Endothelial cell of umbilical vein (primary cell): ENCODE measurements at regions not wholly inside any gene's neighbourhood (a gene's known extent, or its start where the extent isn't known, plus 50 kb on each side); places are given as distances from the start of the nearest gene placed in this dataset.

Experiments used
- BruUV-seq: library from RNA; stranded (reverse); fragments of 400-500 nt; replicated peaks from 2 replicates; lab custom pipeline; 2021; lab: Mats Ljungman, UMichigan
- CTCF ChIA-PET: fragments of 300-600, 350-600 bp; sonication (Branson Sonifier 250); formaldehyde crosslinking; loops from one replicate; lab custom pipeline; 2021; ENCODE audit warnings: antibody characterized with exemption, inconsistent platforms; lab: Charles Lee
- POLR2A ChIA-PET: fragments of 300-600, 350-600 bp; sonication (Branson Sonifier 250); formaldehyde crosslinking; loops from one replicate; lab custom pipeline; 2021; ENCODE audit warnings: antibody characterized with exemption, inconsistent platforms; lab: Charles Lee
- DNase-seq: peaks from one replicate; pipeline ENCODE4 v3.0.0-alpha.2; 2011; ENCODE audit warnings: low read depth, low spot score
- FAIRE-seq: peaks from 2 replicates; lab custom pipeline; 2011; peaks lifted over from hg19 to GRCh38; lab: Jason Lieb, UNC
- H2AFZ ChIP-seq: 2 replicates; pipeline ENCODE4 v1.6.0; 2012; ENCODE audit warnings: low read depth, low read length, control low read depth, inconsistent platforms
- H3K27ac ChIP-seq: 2 replicates; pipeline ENCODE4 v1.5.1; 2011; ENCODE audit warnings: low read depth, mild to moderate bottlenecking, control low read depth, low read length, moderate library complexity; ENCODE audit not compliant: insufficient read depth
- H3K27me3 ChIP-seq, 2 experiments: 2 replicates each; pipeline versions ENCODE4 v1.6.0 to v1.6.1; 2011; ENCODE audit warnings: low read length in 2 of 2, mixed read lengths in 1 of 2; ENCODE audit not compliant: control insufficient read depth in 2 of 2, insufficient read depth in 2 of 2
- H3K36me3 ChIP-seq, 2 experiments: 2 replicates in 1 of 2; 3 replicates in 1 of 2; pipeline ENCODE4 v1.5.1; 2011; ENCODE audit warnings: low read length in 2 of 2, mild to moderate bottlenecking in 1 of 2, moderate library complexity in 1 of 2; ENCODE audit not compliant: control insufficient read depth in 2 of 2, insufficient read depth in 2 of 2; ENCODE audit errors: extremely low read depth in 1 of 2
- H3K4me1 ChIP-seq: 3 replicates; pipeline ENCODE4 v1.5.1; 2011; ENCODE audit warnings: mild to moderate bottlenecking, low read length; ENCODE audit not compliant: control insufficient read depth, insufficient read depth; ENCODE audit errors: extremely low read depth
- H3K4me2 ChIP-seq: 2 replicates; pipeline ENCODE4 v1.6.1; 2011; ENCODE audit warnings: low read length, control low read depth, mixed read lengths; ENCODE audit not compliant: insufficient read depth
- H3K4me3 ChIP-seq, 3 experiments: fragments of 200-600 bp in 1 of 3; sonication (generic), shearing (Covaris generic) in 1 of 3; replicated peaks in 1 of 3; 2 replicates each; pipeline ENCODE4 v1.5.1; 2011 to 2016; ENCODE audit warnings: control low read depth in 3 of 3, low read length in 3 of 3, mild to moderate bottlenecking in 2 of 3, inconsistent platforms in 1 of 3, low read depth in 1 of 3, moderate library complexity in 1 of 3; ENCODE audit not compliant: insufficient read depth in 1 of 3
- H3K79me2 ChIP-seq: 2 replicates; pipeline ENCODE4 v1.6.0; 2012; ENCODE audit warnings: low read length, inconsistent platforms; ENCODE audit not compliant: control insufficient read depth, insufficient read depth
- H3K9ac ChIP-seq: replicated peaks from 2 replicates; pipeline ENCODE3; 2011; ENCODE audit warnings: low read length, control low read depth; ENCODE audit not compliant: insufficient read depth; ENCODE audit errors: extremely low read depth
- H3K9me1 ChIP-seq: replicated peaks from 3 replicates; pipeline ENCODE4 v1.6.0; 2011; ENCODE audit warnings: mild to moderate bottlenecking, low read length; ENCODE audit not compliant: control insufficient read depth, insufficient read depth; ENCODE audit errors: extremely low read depth
- H3K9me3 ChIP-seq: replicated peaks from 2 replicates; pipeline ENCODE4 v1.5.1; 2012; ENCODE audit warnings: low read length, inconsistent platforms; ENCODE audit not compliant: control insufficient read depth, insufficient read depth
- H4K20me1 ChIP-seq: replicated peaks from 2 replicates; pipeline ENCODE3; 2011; ENCODE audit warnings: mild to moderate bottlenecking, low read length; ENCODE audit not compliant: control insufficient read depth, insufficient read depth; ENCODE audit errors: extremely low read depth
- EZH2 ChIP-seq: IDR thresholded peaks from 2 replicates; pipeline ENCODE4 v1.6.1; 2012; ENCODE audit warnings: borderline replicate concordance, low read depth, mild to moderate bottlenecking, moderate library complexity, low read length, inconsistent platforms; ENCODE audit not compliant: severe bottlenecking
- FOS ChIP-seq: IDR thresholded peaks from 2 replicates; pipeline ENCODE4 v1.6.1; 2011; ENCODE audit warnings: mild to moderate bottlenecking, low read length, moderate library complexity, borderline replicate concordance; ENCODE audit not compliant: insufficient read depth
- GATA2 ChIP-seq: IDR thresholded peaks from 2 replicates; pipeline ENCODE4 v1.7.0; 2011; ENCODE audit warnings: low read depth, mild to moderate bottlenecking, moderate library complexity, mixed read lengths, low read length; ENCODE audit not compliant: insufficient read length, insufficient read depth
- JUN ChIP-seq: IDR thresholded peaks from 2 replicates; pipeline ENCODE4 v1.6.1; 2011; ENCODE audit warnings: borderline replicate concordance, low read depth; ENCODE audit not compliant: insufficient read length, insufficient read depth
- MYC ChIP-seq: IDR thresholded peaks from one replicate; pipeline ENCODE4 v1.6.1; 2011; ENCODE audit warnings: mild to moderate bottlenecking, low read depth, low read length
- POLR2A ChIP-seq: IDR thresholded peaks from 2 replicates; pipeline ENCODE4 v1.6.1; 2012; ENCODE audit warnings: low read depth, mild to moderate bottlenecking, control low read depth, low read length
- POLR2AphosphoS5 ChIP-seq: IDR thresholded peaks from 2 replicates; pipeline ENCODE4 v1.6.1; 2012; ENCODE audit warnings: low read depth, mild to moderate bottlenecking, control low read depth, low read length, moderate library complexity; ENCODE audit not compliant: insufficient read depth
- dilution Hi-C: fragments of 300-500 bp; cut with MboI; formaldehyde crosslinking; loops from one replicate; pipeline ENCODE4 v1.15.0; 2019; ENCODE audit warnings: low sequenced_read_pairs; ENCODE audit not compliant: extremely low pct_ligation_motif_present
- intact Hi-C: fragments of 100-400 bp; cut with micrococcal nuclease; formaldehyde crosslinking; loops from one replicate; pipeline ENCODE4 v1.10.0; 2022
- TF ChIP-seq, protein P1 (sequence below), 2 donors: IDR thresholded peaks; 1 replicate in 1 of 2; 2 replicates in 1 of 2; pipeline ENCODE4 v1.5.1; 2011; ENCODE audit warnings: low read length in 2 of 2, mild to moderate bottlenecking in 2 of 2, moderate library complexity in 2 of 2, control low read depth in 1 of 2, inconsistent platforms in 1 of 2, low read depth in 1 of 2; ENCODE audit not compliant: insufficient read depth in 1 of 2; ENCODE audit errors: extremely low read depth in 1 of 2
- TF ChIP-seq, protein P2 (sequence below): IDR thresholded peaks from 2 replicates; pipeline ENCODE4 v1.6.1; 2011; ENCODE audit not compliant: insufficient read depth, insufficient read length

DNA sequence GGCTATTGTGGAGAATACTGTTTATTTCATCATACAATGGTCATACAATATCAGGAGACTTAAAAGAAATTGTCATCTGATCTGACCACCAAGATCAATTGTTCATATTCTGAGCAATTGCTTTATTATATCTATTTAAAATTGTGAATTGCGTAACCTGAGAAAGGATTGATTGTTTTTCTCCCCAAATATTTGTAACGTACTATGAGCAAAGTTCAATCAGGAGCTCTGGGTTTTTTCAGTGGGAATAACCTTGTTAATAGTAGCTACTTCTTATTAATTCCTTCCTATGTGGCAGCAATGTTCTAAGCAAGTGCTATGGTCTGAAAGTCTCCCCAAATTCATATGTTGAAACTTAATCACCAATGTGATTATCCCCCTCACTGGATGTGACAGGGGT lies 323.1 kb downstream of the ZPLD1 start:
- H3K9ac ChIP-seq = no peak overlapping the region
- BruUV-seq = no TSS peak
- H3K27me3 ChIP-seq = no peaks in the 10 kb centered on the region
- H2AFZ ChIP-seq = no peak overlapping the region
- no peaks in the 10 kb centered on the region for H3K9me1 ChIP-seq
- CTCF ChIA-PET = no interaction called here
- intact Hi-C loops (no loop called here), dilution Hi-C loops (no loop called here)
- FAIRE-seq = no peak
- H3K9me3 ChIP-seq = no peaks in the 10 kb centered on the region
- H4K20me1 ChIP-seq = no peaks in the 10 kb centered on the region
- no peak overlapping the region for H3K27ac ChIP-seq
- POLR2A ChIA-PET = no interaction called here
- H3K4me2 ChIP-seq = no peak overlapping the region
- DNase-seq = no peak
- no peaks in the 10 kb centered on the region for H3K4me1 ChIP-seq
- no peaks in the 10 kb centered on the region for H3K79me2 ChIP-seq
- no peak overlapping the region for H3K4me3 ChIP-seq
- H3K36me3 ChIP-seq = no peaks in the 10 kb centered on the region
- no peak for TF ChIP-seq EZH2
- TF ChIP-seq GATA2 = no peak
- no peak for TF ChIP-seq POLR2A
- TF ChIP-seq FOS = no peak
- TF ChIP-seq POLR2AphosphoS5 = no peak
- TF ChIP-seq, protein P1, sequence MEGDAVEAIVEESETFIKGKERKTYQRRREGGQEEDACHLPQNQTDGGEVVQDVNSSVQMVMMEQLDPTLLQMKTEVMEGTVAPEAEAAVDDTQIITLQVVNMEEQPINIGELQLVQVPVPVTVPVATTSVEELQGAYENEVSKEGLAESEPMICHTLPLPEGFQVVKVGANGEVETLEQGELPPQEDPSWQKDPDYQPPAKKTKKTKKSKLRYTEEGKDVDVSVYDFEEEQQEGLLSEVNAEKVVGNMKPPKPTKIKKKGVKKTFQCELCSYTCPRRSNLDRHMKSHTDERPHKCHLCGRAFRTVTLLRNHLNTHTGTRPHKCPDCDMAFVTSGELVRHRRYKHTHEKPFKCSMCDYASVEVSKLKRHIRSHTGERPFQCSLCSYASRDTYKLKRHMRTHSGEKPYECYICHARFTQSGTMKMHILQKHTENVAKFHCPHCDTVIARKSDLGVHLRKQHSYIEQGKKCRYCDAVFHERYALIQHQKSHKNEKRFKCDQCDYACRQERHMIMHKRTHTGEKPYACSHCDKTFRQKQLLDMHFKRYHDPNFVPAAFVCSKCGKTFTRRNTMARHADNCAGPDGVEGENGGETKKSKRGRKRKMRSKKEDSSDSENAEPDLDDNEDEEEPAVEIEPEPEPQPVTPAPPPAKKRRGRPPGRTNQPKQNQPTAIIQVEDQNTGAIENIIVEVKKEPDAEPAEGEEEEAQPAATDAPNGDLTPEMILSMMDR (IDR thresholded peaks at IDR 0.05; ENCODE audit: extremely low read depth in 1 of 2, insufficient read depth in 1 of 2, low read depth in 1 of 2, low read length in 2 of 2) = no peak
- TF ChIP-seq JUN = no peak
- TF ChIP-seq, protein P2, sequence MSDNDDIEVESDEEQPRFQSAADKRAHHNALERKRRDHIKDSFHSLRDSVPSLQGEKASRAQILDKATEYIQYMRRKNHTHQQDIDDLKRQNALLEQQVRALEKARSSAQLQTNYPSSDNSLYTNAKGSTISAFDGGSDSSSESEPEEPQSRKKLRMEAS = no peak
- TF ChIP-seq MYC = no peak
